B cell (primary cell): ENCODE measurements at regions not wholly inside any gene's neighbourhood (a gene's known extent, or its start where the extent isn't known, plus 50 kb on each side); places are given as distances from the start of the nearest gene placed in this dataset.

Source experiments
- ATAC-seq: fragments of 200-7000 bp; cut with Tn5 transposase; one replicate; pipeline ENCODE4 v1.10.0; 2021; ENCODE audit warnings: low read depth, mild to moderate bottlenecking, moderate number of reproducible peaks, moderate library complexity
- CTCF ChIA-PET: fragments of 350-600 bp; sonication (Branson Sonifier 250); formaldehyde crosslinking; loops from one replicate; lab custom pipeline; 2021; ENCODE audit warnings: antibody characterized with exemption, inconsistent platforms; lab: Charles Lee
- POLR2A ChIA-PET: fragments of 350-600 bp; sonication (Branson Sonifier 250); formaldehyde crosslinking; loops from one replicate; lab custom pipeline; 2021; ENCODE audit warnings: antibody characterized with exemption; lab: Charles Lee
- DNase-seq: peaks from one replicate; pipeline ENCODE4 v3.0.0; 2013
- H2AFZ ChIP-seq: 2 replicates; pipeline ENCODE4 v1.6.1; 2012; ENCODE audit warnings: mild to moderate bottlenecking, low read depth, low read length; ENCODE audit not compliant: insufficient read depth, poor library complexity, severe bottlenecking
- H3K27ac ChIP-seq, 2 donors: 1 replicate in 1 of 2; 2 replicates in 1 of 2; pipeline ENCODE4 v1.5.1; 2012 to 2013; ENCODE audit warnings: low read length in 2 of 2, mild to moderate bottlenecking in 2 of 2, moderate library complexity in 1 of 2
- H3K27me3 ChIP-seq, 4 experiments: fragments of 200-600 bp in 1 of 4; sonication (generic) in 1 of 4; replicated peaks in 1 of 4; 1 replicate in 2 of 4; 2 replicates in 2 of 4; pipeline versions ENCODE4 v1.6.1 to v1.7.0; 2013 to 2016; ENCODE audit warnings: low read length in 3 of 4, mild to moderate bottlenecking in 2 of 4, mixed read lengths in 1 of 4, moderate library complexity in 1 of 4; ENCODE audit not compliant: insufficient read depth in 4 of 4, control insufficient read depth in 3 of 4; ENCODE audit errors: control extremely low read depth in 1 of 4
- H3K36me3 ChIP-seq, 2 experiments: replicated peaks in 1 of 2; 1 replicate in 1 of 2; 2 replicates in 1 of 2; pipeline versions ENCODE4 v1.6.1 to v1.7.1; 2013; ENCODE audit warnings: low read length in 1 of 2; ENCODE audit not compliant: insufficient read depth in 2 of 2, control insufficient read depth in 1 of 2; ENCODE audit errors: control extremely low read depth in 1 of 2, extremely low read depth in 1 of 2
- H3K4me1 ChIP-seq, 2 donors: fragments of 200-600 bp in 1 of 2; sonication (generic) in 1 of 2; 1 replicate in 1 of 2; 2 replicates in 1 of 2; pipeline versions ENCODE4 v1.5.1 to v1.6.1; 2013 to 2017; ENCODE audit warnings: low read length in 2 of 2; ENCODE audit not compliant: control insufficient read depth in 2 of 2, insufficient read depth in 2 of 2
- H3K4me2 ChIP-seq: replicated peaks from 2 replicates; pipeline ENCODE3; 2012; ENCODE audit warnings: mild to moderate bottlenecking, low read depth, low read length; ENCODE audit not compliant: poor library complexity, severe bottlenecking
- H3K4me3 ChIP-seq, 5 experiments: fragments of 200-600 bp in 1 of 5; sonication (generic) in 1 of 5; 1 replicate in 3 of 5; 2 replicates in 2 of 5; pipeline versions ENCODE4 v1.5.1 to v1.7.0; 2011 to 2016; ENCODE audit warnings: low read length in 4 of 5, mild to moderate bottlenecking in 4 of 5, low read depth in 2 of 5, control low read depth in 1 of 5, moderate library complexity in 1 of 5; ENCODE audit not compliant: insufficient read depth in 1 of 5; ENCODE audit errors: control extremely low read depth in 1 of 5, extremely low read depth in 1 of 5
- H3K79me2 ChIP-seq: fragments of 200-600 bp; sonication (generic); one replicate; pipeline ENCODE4 v1.6.0; 2016; ENCODE audit warnings: low read length; ENCODE audit not compliant: control insufficient read depth, insufficient read depth
- H3K9ac ChIP-seq: fragments of 200-600 bp; sonication (generic); 2 replicates; pipeline ENCODE4 v1.6.1; 2017; ENCODE audit warnings: mild to moderate bottlenecking, low read length, moderate library complexity
- H3K9me3 ChIP-seq, 3 donors: one replicate each; pipeline versions ENCODE4 v1.6.1 to v1.7.1; 2013; ENCODE audit warnings: low read length in 2 of 3; ENCODE audit not compliant: control insufficient read depth in 2 of 3, insufficient read depth in 1 of 3; ENCODE audit errors: control extremely low read depth in 1 of 3
- H4K20me1 ChIP-seq: 2 replicates; pipeline ENCODE4 v1.6.0; 2012; ENCODE audit warnings: mild to moderate bottlenecking, low read length; ENCODE audit not compliant: insufficient read depth, control insufficient read depth, poor library complexity, severe bottlenecking
- H3K27ac Mint-ChIP-seq: one replicate; pipeline ENCODE4 v1.8.0; 2021; ENCODE audit warnings: mixed read lengths
- H3K27me3 Mint-ChIP-seq: one replicate; pipeline ENCODE4 v1.8.0; 2021; ENCODE audit warnings: mixed read lengths
- H3K4me1 Mint-ChIP-seq: one replicate; pipeline ENCODE4 v1.8.0; 2021; ENCODE audit warnings: mixed read lengths
- H3K4me3 Mint-ChIP-seq: one replicate; pipeline ENCODE4 v1.8.0; 2021; ENCODE audit warnings: mixed read lengths
- H3K9me3 Mint-ChIP-seq: one replicate; pipeline ENCODE4 v1.8.0; 2022; ENCODE audit warnings: mixed read lengths; ENCODE audit not compliant: insufficient read depth
- EZH2 ChIP-seq: IDR thresholded peaks from 2 replicates; pipeline ENCODE4 v1.6.1; 2012; ENCODE audit warnings: borderline replicate concordance, low read depth, mild to moderate bottlenecking, moderate library complexity, low read length; ENCODE audit not compliant: insufficient read depth, poor library complexity, severe bottlenecking
- WGBS: methylation state at CpG from one replicate; pipeline ENCODE4 v1.1.5; 2013; ENCODE audit warnings: missing lambda C conversion rate; ENCODE audit not compliant: insufficient coverage; 5-methylcytosine and 5-hydroxymethylcytosine counted together
- intact Hi-C: fragments of 100-400 bp; cut with micrococcal nuclease; formaldehyde crosslinking; loops from one replicate; pipeline ENCODE4 v1.10.0; 2022
- TF ChIP-seq, protein P1 (sequence below): fragments of 200-600 bp; IDR thresholded peaks from one replicate; pipeline ENCODE4 v1.8.0; 2022; ENCODE audit warnings: antibody characterized with exemption, mild to moderate bottlenecking

- intact Hi-C loops: no loop called here
- no peaks in the 10 kb centered on the region for H3K4me1 ChIP-seq
- ChIA-PET POLR2A (no interaction called here), CTCF (no interaction called here)
- H3K79me2 ChIP-seq: no peaks in the 10 kb centered on the region
- no peak for DNase-seq
- H4K20me1 ChIP-seq: no peaks in the 10 kb centered on the region
- Mint-ChIP-seq H3K27ac (no peak overlapping the region), H3K9me3 (no peaks in the 10 kb centered on the region), H3K4me3 (no peak overlapping the region), H3K27me3 (peaks cover 13% of the 10 kb centered on the region), H3K4me1 (no peaks in the 10 kb centered on the region)
- no peak for TF ChIP-seq EZH2
- TF ChIP-seq, protein P1, sequence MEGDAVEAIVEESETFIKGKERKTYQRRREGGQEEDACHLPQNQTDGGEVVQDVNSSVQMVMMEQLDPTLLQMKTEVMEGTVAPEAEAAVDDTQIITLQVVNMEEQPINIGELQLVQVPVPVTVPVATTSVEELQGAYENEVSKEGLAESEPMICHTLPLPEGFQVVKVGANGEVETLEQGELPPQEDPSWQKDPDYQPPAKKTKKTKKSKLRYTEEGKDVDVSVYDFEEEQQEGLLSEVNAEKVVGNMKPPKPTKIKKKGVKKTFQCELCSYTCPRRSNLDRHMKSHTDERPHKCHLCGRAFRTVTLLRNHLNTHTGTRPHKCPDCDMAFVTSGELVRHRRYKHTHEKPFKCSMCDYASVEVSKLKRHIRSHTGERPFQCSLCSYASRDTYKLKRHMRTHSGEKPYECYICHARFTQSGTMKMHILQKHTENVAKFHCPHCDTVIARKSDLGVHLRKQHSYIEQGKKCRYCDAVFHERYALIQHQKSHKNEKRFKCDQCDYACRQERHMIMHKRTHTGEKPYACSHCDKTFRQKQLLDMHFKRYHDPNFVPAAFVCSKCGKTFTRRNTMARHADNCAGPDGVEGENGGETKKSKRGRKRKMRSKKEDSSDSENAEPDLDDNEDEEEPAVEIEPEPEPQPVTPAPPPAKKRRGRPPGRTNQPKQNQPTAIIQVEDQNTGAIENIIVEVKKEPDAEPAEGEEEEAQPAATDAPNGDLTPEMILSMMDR: no peak
- no peak overlapping the region for H3K27ac ChIP-seq
- no peak overlapping the region for H3K9ac ChIP-seq
- no peak overlapping the region for H3K4me3 ChIP-seq
- no peaks in the 10 kb centered on the region for H3K36me3 ChIP-seq
- ATAC-seq: no peak
- no peaks in the 10 kb centered on the region for H3K9me3 ChIP-seq
- no peak overlapping the region for H3K4me2 ChIP-seq
- H3K27me3 ChIP-seq: no peaks in the 10 kb centered on the region
- H2AFZ ChIP-seq: no peak overlapping the region
- WGBS: 90% methylated on average over 4 of the region's 6 CpGs
These were observed 99.8 kb downstream of the EPDR1 start for GRCh38 chr7:38020121-38020785.

- TF ChIP-seq, protein P1: no peak
- TF ChIP-seq EZH2: no peak
- Histone ChIP-seq H3K27ac (no peak overlapping the region), H3K4me3 (no peak overlapping the region), H3K9ac (no peak overlapping the region), H3K4me2 (no peak overlapping the region), H2AFZ (no peak overlapping the region), H3K36me3 (no peaks in the 10 kb centered on the region), H3K9me3 (no peaks in the 10 kb centered on the region), H3K79me2 (no peaks in the 10 kb centered on the region), H4K20me1 (no peaks in the 10 kb centered on the region), H3K27me3 (no peaks in the 10 kb centered on the region), H3K4me1 (no peaks in the 10 kb centered on the region)
- H3K9me3 Mint-ChIP-seq: no peaks in the 10 kb centered on the region
- intact Hi-C loops: no loop called here
- no peak overlapping the region for H3K27ac Mint-ChIP-seq
- ChIA-PET CTCF (no interaction called here), POLR2A (no interaction called here)
- no peaks in the 10 kb centered on the region for H3K4me1 Mint-ChIP-seq
- H3K27me3 Mint-ChIP-seq: peaks cover 9% of the 10 kb centered on the region
- no peak overlapping the region for H3K4me3 Mint-ChIP-seq
- 94% methylated on average over 3 of the region's 3 CpGs for WGBS
- ATAC-seq (no peak), DNase-seq (no peak)
These were observed 101.5 kb downstream of the EPDR1 start for GRCh38 chr7:38021892-38022291.
